A549 (cell line): ENCODE measurements at regions not wholly inside any gene's neighbourhood (a gene's known extent, or its start where the extent isn't known, plus 50 kb on each side); places are given as distances from the start of the nearest gene placed in this dataset.

Experiments
- CHD2 ChIP-seq: fragments of 150-350 bp; IDR thresholded peaks from 2 replicates; pipeline ENCODE4 v1.6.1; 2014; ENCODE audit warnings: low read length; ENCODE audit not compliant: partially characterized antibody
- EHMT2 ChIP-seq: fragments of 200-600 bp; sonication (generic); IDR thresholded peaks from 2 replicates; pipeline ENCODE4 v1.6.1; 2016; ENCODE audit warnings: antibody characterized with exemption, low read depth, mild to moderate bottlenecking, moderate library complexity
- NFE2L2 ChIP-seq: fragments of 150-350 bp; conservative IDR thresholded peaks from 2 replicates; pipeline ENCODE4 v1.6.1; 2014; ENCODE audit warnings: low read length
- POLR2AphosphoS2 ChIP-seq: conservative IDR thresholded peaks from 2 replicates; pipeline ENCODE4 v1.6.1; 2012; ENCODE audit warnings: low read length, improper control_type of control experiment, inconsistent platforms
- USF2 ChIP-seq: fragments of 450-650 bp; IDR thresholded peaks from 2 replicates; pipeline ENCODE4 v1.6.1; 2014; ENCODE audit warnings: antibody characterized with exemption
- ZFP36 ChIP-seq: fragments of 450-650 bp; IDR thresholded peaks from 2 replicates; pipeline ENCODE4 v1.6.1; 2014; ENCODE audit warnings: borderline replicate concordance; ENCODE audit not compliant: partially characterized antibody
- TF ChIP-seq, protein P1 (sequence below): fragments of >200 bp; sonication (Bioruptor Twin); formaldehyde crosslinking; IDR thresholded peaks from 3 replicates; pipeline ENCODE4 v1.5.1; 2016

GRCh38 chr10:37685741-37686683, 171.4 kb downstream of the ZNF248 start:
- no peak for TF ChIP-seq USF2
- no peak for TF ChIP-seq NFE2L2
- TF ChIP-seq EHMT2: no peak
- TF ChIP-seq ZFP36: no peak
- TF ChIP-seq, protein P1, sequence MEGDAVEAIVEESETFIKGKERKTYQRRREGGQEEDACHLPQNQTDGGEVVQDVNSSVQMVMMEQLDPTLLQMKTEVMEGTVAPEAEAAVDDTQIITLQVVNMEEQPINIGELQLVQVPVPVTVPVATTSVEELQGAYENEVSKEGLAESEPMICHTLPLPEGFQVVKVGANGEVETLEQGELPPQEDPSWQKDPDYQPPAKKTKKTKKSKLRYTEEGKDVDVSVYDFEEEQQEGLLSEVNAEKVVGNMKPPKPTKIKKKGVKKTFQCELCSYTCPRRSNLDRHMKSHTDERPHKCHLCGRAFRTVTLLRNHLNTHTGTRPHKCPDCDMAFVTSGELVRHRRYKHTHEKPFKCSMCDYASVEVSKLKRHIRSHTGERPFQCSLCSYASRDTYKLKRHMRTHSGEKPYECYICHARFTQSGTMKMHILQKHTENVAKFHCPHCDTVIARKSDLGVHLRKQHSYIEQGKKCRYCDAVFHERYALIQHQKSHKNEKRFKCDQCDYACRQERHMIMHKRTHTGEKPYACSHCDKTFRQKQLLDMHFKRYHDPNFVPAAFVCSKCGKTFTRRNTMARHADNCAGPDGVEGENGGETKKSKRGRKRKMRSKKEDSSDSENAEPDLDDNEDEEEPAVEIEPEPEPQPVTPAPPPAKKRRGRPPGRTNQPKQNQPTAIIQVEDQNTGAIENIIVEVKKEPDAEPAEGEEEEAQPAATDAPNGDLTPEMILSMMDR: no peak
- TF ChIP-seq POLR2AphosphoS2: no peak
- TF ChIP-seq CHD2: no peak
